GM12865 (cell line): ENCODE measurements at regions not wholly inside any gene's neighbourhood (a gene's known extent, or its start where the extent isn't known, plus 50 kb on each side); places are given as distances from the start of the nearest gene placed in this dataset.

ENCODE experiments used
- DNase-seq: peaks from one replicate; pipeline ENCODE4 v3.0.0; 2010; ENCODE audit warnings: low read depth
- H3K4me3 ChIP-seq: 2 replicates; pipeline ENCODE4 v1.5.1; 2011; ENCODE audit warnings: mild to moderate bottlenecking, low read depth, low read length, control low read depth
- TF ChIP-seq, protein P1 (sequence below): IDR thresholded peaks from 2 replicates; pipeline ENCODE4 v1.5.1; 2011; ENCODE audit warnings: low read length, control low read depth, low read depth, inconsistent platforms; ENCODE audit not compliant: insufficient read depth; ENCODE audit errors: missing control alignments

DNA sequence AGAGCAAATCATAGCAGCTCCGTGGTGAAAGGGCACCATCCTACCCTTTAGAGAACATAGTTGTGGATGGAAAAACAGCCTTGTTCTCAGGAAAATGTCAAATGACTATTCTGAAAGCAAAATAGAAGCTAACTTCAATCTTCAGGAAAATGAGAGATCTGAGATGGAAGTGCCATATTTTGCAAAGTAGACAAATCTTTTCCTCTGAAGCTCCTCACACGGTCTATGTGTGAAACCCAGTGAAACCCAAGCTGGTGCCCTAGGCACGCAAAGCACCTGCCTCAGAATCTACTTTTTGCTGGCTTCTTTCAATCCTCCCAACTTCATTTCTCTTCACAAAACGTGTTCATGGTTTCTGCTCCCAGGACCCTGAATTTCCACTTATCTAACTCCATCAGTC is 325.2 kb upstream of the CDH4 start:
- TF ChIP-seq, protein P1, sequence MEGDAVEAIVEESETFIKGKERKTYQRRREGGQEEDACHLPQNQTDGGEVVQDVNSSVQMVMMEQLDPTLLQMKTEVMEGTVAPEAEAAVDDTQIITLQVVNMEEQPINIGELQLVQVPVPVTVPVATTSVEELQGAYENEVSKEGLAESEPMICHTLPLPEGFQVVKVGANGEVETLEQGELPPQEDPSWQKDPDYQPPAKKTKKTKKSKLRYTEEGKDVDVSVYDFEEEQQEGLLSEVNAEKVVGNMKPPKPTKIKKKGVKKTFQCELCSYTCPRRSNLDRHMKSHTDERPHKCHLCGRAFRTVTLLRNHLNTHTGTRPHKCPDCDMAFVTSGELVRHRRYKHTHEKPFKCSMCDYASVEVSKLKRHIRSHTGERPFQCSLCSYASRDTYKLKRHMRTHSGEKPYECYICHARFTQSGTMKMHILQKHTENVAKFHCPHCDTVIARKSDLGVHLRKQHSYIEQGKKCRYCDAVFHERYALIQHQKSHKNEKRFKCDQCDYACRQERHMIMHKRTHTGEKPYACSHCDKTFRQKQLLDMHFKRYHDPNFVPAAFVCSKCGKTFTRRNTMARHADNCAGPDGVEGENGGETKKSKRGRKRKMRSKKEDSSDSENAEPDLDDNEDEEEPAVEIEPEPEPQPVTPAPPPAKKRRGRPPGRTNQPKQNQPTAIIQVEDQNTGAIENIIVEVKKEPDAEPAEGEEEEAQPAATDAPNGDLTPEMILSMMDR = no peak
- DNase-seq = no peak
- H3K4me3 ChIP-seq = no peak overlapping the region

DNA sequence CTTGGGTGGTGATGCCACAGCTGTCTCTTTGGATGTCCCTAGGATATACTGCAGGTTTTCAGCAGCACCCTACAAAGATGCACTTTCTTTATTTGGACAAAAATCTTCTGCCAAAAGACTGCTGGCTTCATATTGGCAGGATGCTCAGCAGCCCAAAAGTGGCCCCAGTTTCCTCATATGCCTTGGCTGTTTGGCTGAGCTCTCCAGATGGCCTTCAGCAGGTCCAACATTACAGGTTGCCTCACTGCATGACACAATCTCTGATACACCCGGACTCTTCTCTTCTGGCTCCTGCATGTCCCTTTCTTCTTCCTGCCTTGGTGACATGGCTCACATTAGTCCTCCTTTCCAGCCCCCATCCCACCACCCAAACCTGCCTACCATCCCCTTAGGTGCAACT is 323.7 kb upstream of the CDH4 start:
- no peak for DNase-seq
- TF ChIP-seq, protein P1 = no peak
- H3K4me3 ChIP-seq = no peak overlapping the region

DNA sequence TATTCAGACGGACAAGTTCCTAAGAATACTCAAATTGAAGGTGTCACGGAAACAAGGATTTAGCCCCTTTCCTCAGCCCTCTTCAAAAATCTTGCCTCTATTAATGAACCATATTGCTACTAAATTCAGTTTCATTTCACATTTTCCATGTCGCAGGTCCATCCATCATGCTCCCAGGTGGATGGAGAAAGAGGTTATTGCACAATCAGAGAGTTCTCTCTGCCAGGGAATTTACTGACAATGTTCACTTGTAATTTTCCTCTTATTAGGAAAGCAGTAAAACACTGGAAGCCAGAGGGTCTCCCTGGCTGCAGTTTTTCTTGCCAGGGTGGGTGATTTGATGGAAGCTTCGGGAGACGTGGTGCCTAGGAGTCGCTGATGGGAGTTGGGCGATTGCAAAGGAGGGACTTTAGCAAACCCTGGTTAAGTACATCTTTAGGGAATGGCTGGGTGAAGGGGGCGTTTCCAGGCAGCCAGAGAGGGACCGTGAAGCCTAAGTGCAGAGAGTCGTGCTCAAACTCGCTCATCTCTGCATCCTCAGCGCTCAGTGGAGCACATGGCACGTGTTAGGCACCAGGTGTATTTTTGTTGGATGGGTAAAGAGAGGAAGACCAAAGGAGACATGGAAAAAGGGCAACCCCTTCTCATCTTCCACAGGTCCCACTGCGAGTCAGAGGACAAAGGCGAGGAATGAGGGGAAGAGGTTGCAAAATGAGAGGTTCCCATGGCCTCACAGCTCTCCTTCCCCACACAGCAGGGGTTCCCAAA is 321.9 kb upstream of the CDH4 start:
- no peak overlapping the region for H3K4me3 ChIP-seq
- DNase-seq = no peak

DNA sequence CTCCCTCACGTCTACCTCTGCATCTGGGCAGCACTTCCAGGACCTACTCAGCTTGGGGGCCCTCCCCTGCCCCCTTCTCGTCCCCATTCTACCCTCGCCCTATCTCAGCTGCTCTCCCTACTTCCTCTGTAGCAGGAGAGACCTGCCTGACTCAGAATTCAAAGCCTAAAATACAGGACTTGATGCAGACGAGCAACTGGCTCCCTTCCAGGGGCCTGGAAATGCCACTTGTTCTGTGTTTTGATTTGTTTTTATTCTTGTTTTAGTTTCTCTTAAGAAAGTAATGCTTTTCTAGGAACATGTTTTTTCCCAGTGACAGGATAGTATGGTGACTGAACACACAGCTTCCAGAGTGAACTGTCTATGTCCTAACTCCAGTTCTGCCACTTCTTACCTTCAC is 320.4 kb upstream of the CDH4 start:
- DNase-seq = no peak
- TF ChIP-seq, protein P1 = no peak
- H3K4me3 ChIP-seq = no peak overlapping the region

More for the DNA sequence above, 321.9 kb upstream of the CDH4 start:
- TF ChIP-seq, protein P1 = no peak

DNA sequence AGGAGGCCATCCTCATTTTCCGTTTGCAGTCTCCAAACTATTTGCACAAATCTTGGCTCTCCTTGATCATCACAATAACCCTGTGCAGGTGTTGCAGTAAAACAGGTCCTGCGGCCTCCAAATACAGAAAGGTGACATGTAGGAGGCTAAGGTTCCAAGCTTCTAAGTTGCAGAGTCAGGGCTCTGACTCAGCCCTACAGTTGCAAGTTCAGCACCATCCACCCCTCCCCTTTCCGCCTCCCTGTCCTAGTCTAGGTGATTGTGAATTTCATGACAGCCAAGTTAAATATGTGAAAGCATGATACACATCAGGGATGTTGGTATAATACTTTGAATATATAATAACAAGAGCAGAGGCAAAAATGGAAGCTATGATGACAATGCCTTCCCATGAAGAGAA is 317.3 kb upstream of the CDH4 start:
- H3K4me3 ChIP-seq = no peak overlapping the region
- TF ChIP-seq, protein P1 = no peak
- DNase-seq = no peak

DNA sequence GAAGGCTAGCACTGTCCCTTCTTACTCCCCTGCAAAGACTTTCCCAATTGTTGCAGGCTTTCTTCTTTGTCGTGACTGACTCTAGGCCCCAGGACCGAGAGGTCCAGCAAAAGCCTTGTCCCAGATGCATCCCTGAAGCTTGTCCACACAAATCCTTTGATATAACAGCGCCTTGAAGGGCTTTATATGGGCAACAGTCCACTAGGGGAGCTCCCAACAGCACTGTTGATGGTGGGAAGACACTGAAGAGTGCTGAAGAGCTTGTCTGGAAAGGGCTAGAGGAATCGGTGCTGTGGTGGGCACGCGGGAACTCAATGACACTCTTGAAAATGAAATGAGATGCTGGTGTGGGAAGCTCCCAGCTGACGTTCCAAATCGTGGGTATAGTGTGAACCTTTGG is 316.1 kb upstream of the CDH4 start:
- no peak overlapping the region for H3K4me3 ChIP-seq
- DNase-seq = no peak
- TF ChIP-seq, protein P1 = no peak

DNA sequence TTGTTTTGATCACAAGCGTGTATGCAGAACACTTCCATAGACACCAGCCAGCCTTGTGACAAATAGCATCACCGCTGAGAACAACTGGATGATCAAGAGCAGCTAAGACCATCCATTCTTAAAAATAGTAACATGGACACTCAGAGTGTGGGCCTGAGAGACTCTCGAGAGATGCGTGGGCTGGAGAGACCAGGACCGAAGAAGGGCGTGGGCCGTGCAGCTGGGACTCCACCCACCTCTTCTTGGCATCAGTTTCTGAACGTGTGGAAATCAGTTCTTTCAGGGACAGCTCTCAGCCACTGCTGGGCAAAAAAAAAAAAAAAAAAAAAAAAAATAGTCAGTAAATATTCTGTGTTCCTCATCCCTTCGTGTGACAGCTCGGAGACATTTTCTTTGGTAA is 314.5 kb upstream of the CDH4 start:
- TF ChIP-seq, protein P1 = no peak
- H3K4me3 ChIP-seq = no peak overlapping the region
- DNase-seq = no peak
